ENCODE measurements at regions not wholly inside any gene's neighbourhood (a gene's known extent, or its start where the extent isn't known, plus 50 kb on each side); places are given as distances from the start of the nearest gene placed in this dataset.
"Not testable (repeated sequence)": the region's sequence is repeated elsewhere in the genome, so short reads cannot be mapped to it uniquely, and the experiment has no call there.

GRCh38 chr10:125605167-125605566 lies 77.8 kb downstream of the TEX36 start:
- no peak for DNase-seq

- no peak for DNase-seq
Measured at GRCh38 chr10:125602825-125603224, 80.1 kb downstream of the TEX36 start.

GRCh38 chr10:125599194-125599593 lies 83.8 kb downstream of the TEX36 start:
- no peak for DNase-seq

- no peak for DNase-seq
Measured at GRCh38 chr10:125595911-125596310, 87.1 kb downstream of the TEX36 start.

GRCh38 chr10:125593644-125594043 lies 89.3 kb downstream of the TEX36 start:
- no peak for DNase-seq

- no peak for DNase-seq
Measured at GRCh38 chr10:125592897-125593296, 90.1 kb downstream of the TEX36 start.

GRCh38 chr10:125591886-125592285 lies 91.1 kb downstream of the TEX36 start:
- no peak for DNase-seq

GRCh38 chr10:125588738-125589137 lies 94.2 kb downstream of the TEX36 start:
- DNase-seq = not testable (repeated sequence)

- DNase-seq = no peak
Measured at GRCh38 chr10:125584954-125585353, 98.0 kb downstream of the TEX36 start.

- no peak for DNase-seq
Measured at GRCh38 chr10:125578658-125579315, 104.2 kb downstream of the TEX36 start.

GRCh38 chr10:125575843-125576242 lies 107.1 kb downstream of the TEX36 start:
- DNase-seq = no peak

- no peak for DNase-seq
Measured at GRCh38 chr10:125568156-125568555, 114.8 kb downstream of the TEX36 start.

- no peak for DNase-seq
Measured at GRCh38 chr10:125567529-125567928, 115.4 kb downstream of the TEX36 start.

GRCh38 chr10:125565046-125565445 lies 117.9 kb downstream of the TEX36 start:
- no peak for DNase-seq

- DNase-seq = no peak
Measured at GRCh38 chr10:125564570-125564969, 118.4 kb downstream of the TEX36 start.

- no peak for DNase-seq
Measured at GRCh38 chr10:125562737-125563136, 120.2 kb downstream of the TEX36 start.

GRCh38 chr10:125560947-125561346 lies 122.0 kb downstream of the TEX36 start:
- DNase-seq = no peak

GRCh38 chr10:125559210-125559609 lies 123.8 kb downstream of the TEX36 start:
- no peak for DNase-seq

- DNase-seq = no peak
Measured at GRCh38 chr10:125557801-125558505, 125.0 kb downstream of the TEX36 start.

- no peak for DNase-seq
Measured at GRCh38 chr10:125557311-125557710, 125.7 kb downstream of the TEX36 start.

GRCh38 chr10:125556882-125557281 lies 126.1 kb downstream of the TEX36 start:
- no peak for DNase-seq

GRCh38 chr10:125555743-125556142 lies 127.2 kb downstream of the TEX36 start:
- DNase-seq = no peak

- no peak for DNase-seq
Measured at GRCh38 chr10:125555267-125555666, 127.7 kb downstream of the TEX36 start.

GRCh38 chr10:125554753-125555152 lies 128.2 kb downstream of the TEX36 start:
- DNase-seq = no peak
